ENCODE measurements at regions not wholly inside any gene's neighbourhood (a gene's known extent, or its start where the extent isn't known, plus 50 kb on each side); places are given as distances from the start of the nearest gene placed in this dataset.

GRCh38 chr3:88412346-88412745 is 262.6 kb downstream of the C3orf38 start:
- no peak for FAIRE-seq
- POLR2A ChIA-PET (ENCODE audit: partially characterized antibody), result no interaction called here

More at GRCh38 chr3:88412346-88412745, 262.6 kb downstream of the C3orf38 start:
- Histone ChIP-seq H3K79me1 (ENCODE audit: low read depth, low read length) (no peaks in the 10 kb centered on the region), H4K20me1 (replicated peaks in 1 of 2; ENCODE audit: control insufficient read depth in 1 of 2, insufficient read depth in 2 of 2, low read length in 2 of 2) (no peaks in the 10 kb centered on the region), H2AK5ac (ENCODE audit: low read depth, low read length) (no peak overlapping the region), H2BK5ac (ENCODE audit: low read depth, low read length) (no peak overlapping the region), H3K23me2 (ENCODE audit: low read depth, low read length) (no peaks in the 10 kb centered on the region), H3K36me3 (ENCODE audit: control insufficient read depth in 2 of 4, insufficient read depth in 4 of 4, low read length in 3 of 4) (no peaks in the 10 kb centered on the region), H3K79me2 (ENCODE audit: control insufficient read depth in 1 of 2, insufficient read depth in 2 of 2, low read length in 2 of 2) (no peaks in the 10 kb centered on the region), H3K4ac (replicated peaks; ENCODE audit: insufficient read length, low read depth, low read length) (no peak overlapping the region), H3K27me3 (replicated peaks in 1 of 4; ENCODE audit: control insufficient read depth in 3 of 4, extremely low read depth in 1 of 4, insufficient read depth in 3 of 4, low read length in 3 of 4) (no peaks in the 10 kb centered on the region), H4K91ac (replicated peaks; ENCODE audit: insufficient read length, low read length) (no peak overlapping the region), H3K9me3 (ENCODE audit: insufficient read depth in 2 of 2, low read depth in 1 of 2, low read length in 1 of 2) (no peaks in the 10 kb centered on the region), H3K4me2 (ENCODE audit: insufficient read depth in 1 of 2, low read depth in 2 of 2, low read length in 2 of 2) (no peak overlapping the region), H3K4me3 (ENCODE audit: extremely low read depth in 1 of 4, insufficient read depth in 2 of 4, low read depth in 3 of 4, low read length in 4 of 4) (no peak overlapping the region), H3K56ac (replicated peaks; ENCODE audit: insufficient read length, low read depth, low read length) (no peak overlapping the region), H4K5ac (ENCODE audit: insufficient read length, low read depth, low read length) (no peak overlapping the region), H2BK20ac (ENCODE audit: low read length) (no peak overlapping the region), H2AFZ (ENCODE audit: low read length) (no peak overlapping the region), H3K18ac (ENCODE audit: extremely low read depth, low read length) (no peak overlapping the region), H3K14ac (ENCODE audit: insufficient read length) (no peak overlapping the region), H2BK120ac (replicated peaks; ENCODE audit: low read depth, low read length) (no peak overlapping the region), H2BK12ac (ENCODE audit: low read depth, low read length) (no peak overlapping the region), H3K23ac (ENCODE audit: insufficient read length) (no peak overlapping the region), H3K4me1 (replicated peaks in 1 of 4; ENCODE audit: control insufficient read depth in 3 of 4, insufficient read depth in 4 of 4, low read length in 3 of 4) (no peaks in the 10 kb centered on the region), H2BK15ac (ENCODE audit: low read length) (no peak overlapping the region), H4K8ac (ENCODE audit: extremely low read depth, insufficient read depth, low read length) (no peak overlapping the region), H3K27ac (ENCODE audit: low read depth, low read length) (no peak overlapping the region), H3K9ac (replicated peaks in 1 of 4; ENCODE audit: extremely low read depth in 1 of 4, low read depth in 3 of 4, low read length in 3 of 4) (no peak overlapping the region)
- no peak for DNase-seq (ENCODE audit: low read depth in 1 of 2, low spot score in 2 of 2)
- 76% methylated on average over 1 of the region's 1 CpG; no CpG with 5 or more reads in 1 of the 2 experiments for WGBS, 2 experiments (ENCODE audit: extremely low coverage in 1 of 2, insufficient coverage in 1 of 2, insufficient read length in 1 of 2, insufficient replicate concordance in 2 of 2, low coverage in 1 of 2, low lambda C conversion rate in 2 of 2, missing lambda C conversion rate in 1 of 2)
- TF ChIP-seq RFX5 (IDR thresholded peaks at IDR 0.05; ENCODE audit: borderline replicate concordance, low read depth, low read length), result no peak
- no peak for TF ChIP-seq SP2 (IDR thresholded peaks at IDR 0.05; ENCODE audit: low read length)
- no peak for TF ChIP-seq HDAC2 (IDR thresholded peaks at IDR 0.05; ENCODE audit: borderline replicate concordance in 1 of 2, low read depth in 2 of 2, low read length in 2 of 2)
- TF ChIP-seq RBBP5 (IDR thresholded peaks at IDR 0.05; ENCODE audit: borderline replicate concordance, low read depth, low read length), result no peak
- no peak for TF ChIP-seq ASH2L (IDR thresholded peaks at IDR 0.05; ENCODE audit: low read length)
- TF ChIP-seq SIRT6 (IDR thresholded peaks at IDR 0.05; ENCODE audit: low read length), result no peak
- TF ChIP-seq CHD1 (IDR thresholded peaks at IDR 0.05; ENCODE audit: low read depth, low read length), result no peak
- no peak for TF ChIP-seq ZNF274 (IDR thresholded peaks at IDR 0.05; ENCODE audit: borderline replicate concordance, extremely low read depth, low read length)
- no peak for TF ChIP-seq TCF12 (IDR thresholded peaks at IDR 0.05; ENCODE audit: low read depth, low read length)
- no peak for TF ChIP-seq RXRA (IDR thresholded peaks at IDR 0.05; ENCODE audit: insufficient read depth, low read depth, low read length)
- TF ChIP-seq E2F6 (IDR thresholded peaks at IDR 0.05), result no peak
- no peak for TF ChIP-seq MAFK (IDR thresholded peaks at IDR 0.05; ENCODE audit: low read depth, low read length)
- no peak for TF ChIP-seq NRF1 (IDR thresholded peaks at IDR 0.05; ENCODE audit: low read depth, low read length)
- TF ChIP-seq KDM5A (IDR thresholded peaks at IDR 0.05; ENCODE audit: low read length), result no peak
- TF ChIP-seq TAF7 (optimal IDR thresholded peaks at IDR 0.05; ENCODE audit: borderline replicate concordance, low read depth, low read length), result no peak
- CTCF ChIA-PET (ENCODE audit: partially characterized antibody), result interaction anchor here (1.0 kb wide), 1 partner anchor 19 kb away, joined by 3 read pairs; no protein-coding TSS in a partner anchor

Data from H1 (cell line).